Right lobe of liver (tissue), 6 donors: ENCODE measurements at regions not wholly inside any gene's neighbourhood (a gene's known extent, or its start where the extent isn't known, plus 50 kb on each side); places are given as distances from the start of the nearest gene placed in this dataset.

Experiments
- ATAC-seq, 4 donors: fragments of 200-7000 bp; cut with Tn5 transposase; one replicate each; pipeline ENCODE4 v1.9.1; 2020; ENCODE audit warnings: mild to moderate bottlenecking in 4 of 4, moderate library complexity in 4 of 4
- DNase-seq, 3 donors: peaks; one replicate each; pipeline ENCODE4 v3.0.0-alpha.2; 2020
- H3K27ac ChIP-seq, 3 donors: fragments of 200-600 bp; one replicate each; pipeline ENCODE4 v1.8.0; 2022
- H3K27me3 ChIP-seq, 2 donors: fragments of 200-600 bp; one replicate each; pipeline ENCODE4 v1.8.0; 2022
- H3K36me3 ChIP-seq, 4 donors: fragments of 200-600 bp; sonication (generic) in 1 of 4; one replicate each; pipeline versions ENCODE4 v1.5.1 to v1.8.0; 2017 to 2022; ENCODE audit warnings: control low read depth in 1 of 4
- H3K4me1 ChIP-seq, 4 donors: fragments of 200-600 bp; sonication (generic) in 1 of 4; one replicate each; pipeline versions ENCODE4 v1.5.1 to v1.8.0; 2017 to 2022; ENCODE audit warnings: control low read depth in 1 of 4
- H3K4me3 ChIP-seq, 3 donors: fragments of 200-600 bp; one replicate each; pipeline ENCODE4 v1.8.0; 2022
- H3K9me3 ChIP-seq, 4 donors: fragments of 200-600 bp; sonication (generic) in 1 of 4; one replicate each; pipeline versions ENCODE4 v1.5.1 to v1.8.0; 2017 to 2022; ENCODE audit warnings: control low read depth in 1 of 4
- POLR2A ChIP-seq: fragments of 450-650 bp; IDR thresholded peaks from one replicate; pipeline ENCODE4 v1.6.1; 2017; ENCODE audit warnings: antibody characterized with exemption, mild to moderate bottlenecking
- WGBS: methylation state at CpG from one replicate; pipeline ENCODE4 v1.1.6; 2018; ENCODE audit warnings: low coverage, low lambda C conversion rate; ENCODE audit not compliant: insufficient coverage; ENCODE audit errors: missing lambda C conversion rate; 5-methylcytosine and 5-hydroxymethylcytosine counted together
- intact Hi-C, 2 donors: fragments of 100-400 bp; cut with DNase I; formaldehyde crosslinking; loops; one replicate each; pipeline versions ENCODE4 v1.11.2 to v1.14.1; 2022
- TF ChIP-seq, protein P1 (sequence below), 4 donors: fragments of 200-600 bp in 3 of 4; fragments of 450-650 bp in 1 of 4; IDR thresholded peaks; one replicate each; pipeline versions ENCODE4 v1.5.1 to v1.8.0; 2016 to 2022; ENCODE audit warnings: antibody characterized with exemption in 4 of 4, mild to moderate bottlenecking in 2 of 4
- donor health status: DM: no; HTN: yes; CAD: no.
- donor health status: DM: no; HTN: no; CAD: no.
- donor health status: DM: no; HTN: no; CAD: no.
- donor health status: DM: no; HTN: yes; CAD: no.
- donor health status: DM: no; HTN: yes; CAD: no.

DNA sequence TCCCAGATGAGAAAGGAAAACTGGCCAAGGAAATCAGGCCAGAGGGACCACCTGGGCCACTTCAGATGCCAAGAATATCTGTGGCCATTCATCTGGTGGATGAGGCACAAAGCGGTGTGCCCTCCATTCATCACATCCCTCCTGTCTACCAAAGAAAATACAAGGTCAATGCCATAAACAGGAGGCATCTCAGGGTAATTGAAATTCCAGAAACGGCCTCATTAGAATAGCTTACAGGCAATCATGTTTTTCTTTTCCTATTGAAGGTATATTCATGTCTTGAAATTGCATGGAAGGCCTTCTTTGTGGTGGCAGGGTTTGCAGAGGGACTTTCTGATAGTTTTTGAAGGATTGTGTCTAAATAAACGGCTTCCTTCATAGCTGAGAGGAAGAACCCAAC, 578.3 kb downstream of the HAO1 start:
- 62% methylated on average over 3 of the region's 3 CpGs for WGBS
- no peak for ATAC-seq
- no peaks in the 10 kb centered on the region for H3K9me3 ChIP-seq
- no peaks in the 10 kb centered on the region for H3K27me3 ChIP-seq
- no peak for DNase-seq
- H3K36me3 ChIP-seq = no peaks in the 10 kb centered on the region
- H3K4me1 ChIP-seq = no peaks in the 10 kb centered on the region
- TF ChIP-seq, protein P1, sequence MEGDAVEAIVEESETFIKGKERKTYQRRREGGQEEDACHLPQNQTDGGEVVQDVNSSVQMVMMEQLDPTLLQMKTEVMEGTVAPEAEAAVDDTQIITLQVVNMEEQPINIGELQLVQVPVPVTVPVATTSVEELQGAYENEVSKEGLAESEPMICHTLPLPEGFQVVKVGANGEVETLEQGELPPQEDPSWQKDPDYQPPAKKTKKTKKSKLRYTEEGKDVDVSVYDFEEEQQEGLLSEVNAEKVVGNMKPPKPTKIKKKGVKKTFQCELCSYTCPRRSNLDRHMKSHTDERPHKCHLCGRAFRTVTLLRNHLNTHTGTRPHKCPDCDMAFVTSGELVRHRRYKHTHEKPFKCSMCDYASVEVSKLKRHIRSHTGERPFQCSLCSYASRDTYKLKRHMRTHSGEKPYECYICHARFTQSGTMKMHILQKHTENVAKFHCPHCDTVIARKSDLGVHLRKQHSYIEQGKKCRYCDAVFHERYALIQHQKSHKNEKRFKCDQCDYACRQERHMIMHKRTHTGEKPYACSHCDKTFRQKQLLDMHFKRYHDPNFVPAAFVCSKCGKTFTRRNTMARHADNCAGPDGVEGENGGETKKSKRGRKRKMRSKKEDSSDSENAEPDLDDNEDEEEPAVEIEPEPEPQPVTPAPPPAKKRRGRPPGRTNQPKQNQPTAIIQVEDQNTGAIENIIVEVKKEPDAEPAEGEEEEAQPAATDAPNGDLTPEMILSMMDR (IDR thresholded peaks at IDR 0.05) = no peak
- no peak for TF ChIP-seq POLR2A
- H3K27ac ChIP-seq = no peak overlapping the region
- H3K4me3 ChIP-seq = no peak overlapping the region
- intact Hi-C loops = no loop called here

DNA sequence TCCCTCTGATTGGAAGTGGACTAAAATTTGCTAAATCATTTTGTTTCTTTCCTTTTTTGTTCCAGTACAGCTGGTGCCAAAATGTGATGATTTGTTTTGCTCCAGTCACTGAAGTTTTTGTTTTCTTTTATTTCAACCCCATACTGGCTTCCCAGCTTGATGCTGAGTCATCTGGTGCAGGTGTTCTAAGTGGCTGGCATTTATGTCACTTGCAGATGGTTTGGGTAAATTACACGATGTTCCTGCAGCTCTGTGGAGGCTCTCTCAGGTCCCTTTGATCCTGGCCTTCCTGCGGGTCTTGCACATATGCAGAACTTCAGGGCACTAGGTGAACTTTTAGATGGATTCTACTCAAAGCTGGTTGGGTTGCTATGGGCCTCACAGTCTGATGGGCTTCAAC, 577.7 kb downstream of the HAO1 start:
- ATAC-seq (no peak), DNase-seq (no peak)
- no peak for TF ChIP-seq POLR2A
- TF ChIP-seq, protein P1 (IDR thresholded peaks at IDR 0.05) = no peak
- intact Hi-C loops = no loop called here
- Histone ChIP-seq H3K36me3 (no peaks in the 10 kb centered on the region), H3K27me3 (no peaks in the 10 kb centered on the region), H3K4me1 (no peaks in the 10 kb centered on the region), H3K9me3 (no peaks in the 10 kb centered on the region), H3K4me3 (no peak overlapping the region), H3K27ac (no peak overlapping the region)
- WGBS = 71% methylated on average over 2 of the region's 2 CpGs

DNA sequence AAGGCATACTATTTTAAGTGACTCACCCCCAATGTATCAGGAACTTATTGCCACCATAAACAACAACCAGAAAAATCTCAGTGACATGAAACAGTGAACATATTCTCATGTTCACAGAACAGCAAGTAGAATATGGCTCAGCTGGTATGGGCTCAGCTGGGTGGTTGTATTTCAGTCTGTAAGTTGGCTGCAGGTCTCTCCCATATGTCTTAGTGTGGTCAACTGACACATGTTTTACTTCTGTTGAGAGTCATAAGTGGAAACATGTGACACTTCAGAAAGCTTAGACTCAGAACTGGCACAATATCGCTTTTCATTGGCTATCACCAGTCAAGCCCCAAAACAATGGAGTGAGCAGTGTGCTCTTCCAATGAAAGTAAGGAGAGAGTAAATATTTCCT, 574.1 kb downstream of the HAO1 start:
- H3K4me3 ChIP-seq = no peak overlapping the region
- DNase-seq = no peak
- H3K4me1 ChIP-seq = no peaks in the 10 kb centered on the region
- no peaks in the 10 kb centered on the region for H3K9me3 ChIP-seq
- intact Hi-C loops = no loop called here
- no peaks in the 10 kb centered on the region for H3K36me3 ChIP-seq
- ATAC-seq = no peak
- 100% methylated on average over 1 of the region's 1 CpG for WGBS
- no peak for TF ChIP-seq POLR2A
- TF ChIP-seq, protein P1 (IDR thresholded peaks at IDR 0.05) = no peak
- H3K27ac ChIP-seq = no peak overlapping the region
- no peaks in the 10 kb centered on the region for H3K27me3 ChIP-seq

DNA sequence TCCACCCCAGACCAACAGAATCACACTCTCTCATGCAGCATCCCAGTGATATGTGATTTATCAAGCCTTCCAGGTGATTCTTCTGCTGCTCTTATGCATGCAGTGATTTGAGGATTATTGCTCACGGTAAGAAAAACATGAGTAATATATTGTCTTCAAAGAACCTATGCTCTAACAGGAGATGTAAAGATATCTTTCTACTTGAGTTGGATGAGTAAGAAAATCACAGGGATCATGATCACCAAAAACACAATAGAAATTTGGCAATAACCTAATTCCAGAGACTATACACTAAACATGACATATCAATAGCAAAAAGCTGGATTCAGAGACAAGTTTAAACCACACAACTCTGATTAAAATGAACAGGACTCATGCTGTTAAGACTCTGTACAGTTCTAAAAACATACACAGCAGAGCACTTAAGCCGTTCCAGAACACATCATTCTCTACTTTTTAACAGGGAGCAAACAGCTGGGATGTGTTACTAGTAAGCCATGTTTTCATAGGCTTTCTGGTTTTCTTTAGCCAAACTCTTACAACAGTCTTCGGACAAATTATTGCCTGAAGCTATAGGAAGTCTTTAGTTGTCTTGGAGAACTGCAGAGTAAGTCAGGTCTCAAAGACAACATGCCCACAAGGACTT, 568.6 kb downstream of the HAO1 start:
- no peaks in the 10 kb centered on the region for H3K9me3 ChIP-seq
- no peaks in the 10 kb centered on the region for H3K27me3 ChIP-seq
- TF ChIP-seq POLR2A = no peak
- TF ChIP-seq, protein P1 (IDR thresholded peaks at IDR 0.05) = no peak
- WGBS = 77% methylated on average over 3 of the region's 3 CpGs
- H3K4me3 ChIP-seq = no peak overlapping the region
- no peak for DNase-seq
- intact Hi-C loops = no loop called here
- ATAC-seq = no peak
- no peaks in the 10 kb centered on the region for H3K36me3 ChIP-seq
- no peak overlapping the region for H3K27ac ChIP-seq
- no peaks in the 10 kb centered on the region for H3K4me1 ChIP-seq

DNA sequence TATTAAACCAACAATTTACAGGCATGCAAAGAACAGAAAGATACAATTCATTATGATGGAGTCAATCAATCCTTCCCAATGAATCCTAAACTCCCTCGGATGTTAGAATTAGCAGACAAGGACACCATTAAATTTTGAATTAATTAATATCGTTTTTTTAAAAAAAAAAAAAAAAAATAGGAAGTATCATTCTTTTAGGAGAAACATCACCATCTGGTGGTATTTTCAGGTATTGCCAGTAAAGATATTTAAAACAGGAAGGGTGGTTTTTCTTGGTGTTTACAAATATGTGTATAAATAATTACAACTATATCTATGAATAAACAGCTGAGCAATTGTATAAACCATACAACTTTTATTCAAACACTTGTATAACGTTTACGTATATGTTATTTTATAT, 564.4 kb downstream of the HAO1 start:
- no peak for DNase-seq
- intact Hi-C loops = no loop called here

More for the DNA sequence above, 564.4 kb downstream of the HAO1 start:
- Histone ChIP-seq H3K4me3 (no peak overlapping the region), H3K9me3 (no peaks in the 10 kb centered on the region), H3K27ac (no peak overlapping the region), H3K4me1 (no peaks in the 10 kb centered on the region), H3K36me3 (no peaks in the 10 kb centered on the region), H3K27me3 (no peaks in the 10 kb centered on the region)
- ATAC-seq = no peak
- no peak for TF ChIP-seq POLR2A
- TF ChIP-seq, protein P1 (IDR thresholded peaks at IDR 0.05) = peak; percentile 51 to 68 (median 64)
- WGBS = 26% methylated on average over 4 of the region's 4 CpGs
